ENCODE measurements at regions not wholly inside any gene's neighbourhood (a gene's known extent, or its start where the extent isn't known, plus 50 kb on each side); places are given as distances from the start of the nearest gene placed in this dataset.

DNA sequence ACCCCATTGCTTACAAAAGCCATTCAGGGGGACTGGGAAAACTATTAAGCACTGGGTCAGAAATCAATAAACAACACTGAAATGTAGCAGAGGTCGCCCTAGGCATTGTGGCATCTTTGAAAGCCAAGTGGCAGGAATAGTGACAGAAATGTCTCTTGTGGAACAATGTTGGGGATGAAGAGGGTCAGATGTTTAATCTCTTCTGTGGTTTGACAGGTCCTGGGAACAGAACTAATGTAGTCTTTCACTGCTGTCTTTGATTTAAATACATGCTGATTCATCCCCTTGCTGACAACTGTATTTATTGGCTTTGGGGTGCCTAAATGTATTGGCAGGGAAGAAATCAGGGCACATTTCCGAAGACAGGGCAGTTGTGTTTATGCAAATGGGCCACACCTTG is 194.8 kb downstream of the ATG4C start:
- Histone ChIP-seq H3K9me3 (no peaks in the 10 kb centered on the region), H3K36me3 (no peaks in the 10 kb centered on the region), H3K27me3 (peaks cover 0 to 3% (median 0%) of the 10 kb centered on the region in 9 donors), H3K27ac (no peak overlapping the region), H3K4me1 (no peaks in the 10 kb centered on the region), H3K4me3 (no peak overlapping the region)
- TF ChIP-seq, protein P1, sequence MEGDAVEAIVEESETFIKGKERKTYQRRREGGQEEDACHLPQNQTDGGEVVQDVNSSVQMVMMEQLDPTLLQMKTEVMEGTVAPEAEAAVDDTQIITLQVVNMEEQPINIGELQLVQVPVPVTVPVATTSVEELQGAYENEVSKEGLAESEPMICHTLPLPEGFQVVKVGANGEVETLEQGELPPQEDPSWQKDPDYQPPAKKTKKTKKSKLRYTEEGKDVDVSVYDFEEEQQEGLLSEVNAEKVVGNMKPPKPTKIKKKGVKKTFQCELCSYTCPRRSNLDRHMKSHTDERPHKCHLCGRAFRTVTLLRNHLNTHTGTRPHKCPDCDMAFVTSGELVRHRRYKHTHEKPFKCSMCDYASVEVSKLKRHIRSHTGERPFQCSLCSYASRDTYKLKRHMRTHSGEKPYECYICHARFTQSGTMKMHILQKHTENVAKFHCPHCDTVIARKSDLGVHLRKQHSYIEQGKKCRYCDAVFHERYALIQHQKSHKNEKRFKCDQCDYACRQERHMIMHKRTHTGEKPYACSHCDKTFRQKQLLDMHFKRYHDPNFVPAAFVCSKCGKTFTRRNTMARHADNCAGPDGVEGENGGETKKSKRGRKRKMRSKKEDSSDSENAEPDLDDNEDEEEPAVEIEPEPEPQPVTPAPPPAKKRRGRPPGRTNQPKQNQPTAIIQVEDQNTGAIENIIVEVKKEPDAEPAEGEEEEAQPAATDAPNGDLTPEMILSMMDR (IDR thresholded peaks at IDR 0.05) = no peak
- no peak for TF ChIP-seq POLR2A (IDR thresholded peaks at IDR 0.05)
- intact Hi-C loops (cut with DNase I) = loop anchor here in 3 of 10 donors (10.0 kb wide), 3 partner anchors 86 to 466 kb away; no protein-coding TSS in a partner anchor
- 62 to 74% (median 73%) methylated on average over 2 of the region's 2 CpGs for WGBS, 4 donors
- DNase-seq (no peak), ATAC-seq (no peak)

DNA sequence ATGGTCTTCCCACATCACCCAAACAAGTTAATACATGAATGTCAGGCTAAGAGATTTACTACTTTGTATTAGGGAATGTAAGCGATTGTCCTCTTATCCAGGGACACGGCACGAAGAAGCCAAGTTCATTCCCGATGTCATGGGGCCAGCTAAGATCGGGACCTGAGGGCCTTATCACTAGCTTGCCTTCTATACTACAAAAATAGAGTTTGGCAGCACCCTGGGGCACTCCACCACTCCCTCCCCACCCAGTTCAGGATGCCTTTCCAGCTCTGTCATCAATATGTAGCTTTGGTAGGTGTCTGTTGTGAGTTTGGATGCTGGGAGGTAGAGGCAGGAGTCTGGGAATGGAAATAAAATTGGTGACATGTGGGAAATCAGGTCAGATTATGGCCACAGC is 197.5 kb downstream of the ATG4C start:
- Histone ChIP-seq H3K36me3 (no peaks in the 10 kb centered on the region), H3K4me1 (no peaks in the 10 kb centered on the region), H3K27me3 (peaks cover 0 to 3% (median 0%) of the 10 kb centered on the region in 9 donors), H3K27ac (no peak overlapping the region), H3K4me3 (no peak overlapping the region), H3K9me3 (no peaks in the 10 kb centered on the region)
- ATAC-seq (peak; percentile 77 to 94 (median 88)), DNase-seq (peak in 4 of 5 donors; percentile 25 to 39 (median 30))
- WGBS, 4 donors = 54 to 80% (median 66%) methylated on average over 5 of the region's 5 CpGs
- intact Hi-C loops (cut with DNase I) = no loop called here
- TF ChIP-seq, protein P1 (IDR thresholded peaks at IDR 0.05) = no peak
- no peak for TF ChIP-seq POLR2A (IDR thresholded peaks at IDR 0.05)

DNA sequence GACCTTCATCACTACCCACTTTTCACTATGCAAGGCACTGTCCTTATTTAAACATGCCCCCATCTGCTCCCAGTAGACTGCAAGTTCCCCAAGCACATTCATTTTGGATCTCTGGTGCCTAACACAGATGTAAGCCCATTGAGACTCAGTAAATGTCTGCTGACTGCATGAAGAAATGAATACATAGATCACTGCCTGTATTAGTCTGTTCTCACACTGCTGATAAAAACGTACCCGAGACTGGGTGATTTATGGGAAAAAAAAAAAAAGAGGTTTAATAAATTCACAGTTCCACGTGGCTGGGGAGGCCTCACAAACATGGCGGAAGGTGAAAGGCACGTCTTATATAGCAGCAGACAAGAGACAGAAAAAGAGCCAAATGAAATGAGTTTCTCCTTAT is 204.9 kb downstream of the ATG4C start:
- no peak for DNase-seq
- no peak overlapping the region for H3K4me3 ChIP-seq
- 73 to 85% (median 78%) methylated on average over 5 of the region's 5 CpGs for WGBS, 4 donors
- H3K9me3 ChIP-seq = no peaks in the 10 kb centered on the region
- intact Hi-C loops (cut with DNase I) = no loop called here
- H3K4me1 ChIP-seq = no peaks in the 10 kb centered on the region
- H3K27me3 ChIP-seq = peaks cover 0 to 12% (median 0%) of the 10 kb centered on the region in 9 donors
- TF ChIP-seq POLR2A (IDR thresholded peaks at IDR 0.05) = no peak
- TF ChIP-seq, protein P1 (IDR thresholded peaks at IDR 0.05) = no peak
- H3K27ac ChIP-seq = no peak overlapping the region
- ATAC-seq = no peak
- no peaks in the 10 kb centered on the region for H3K36me3 ChIP-seq

DNA sequence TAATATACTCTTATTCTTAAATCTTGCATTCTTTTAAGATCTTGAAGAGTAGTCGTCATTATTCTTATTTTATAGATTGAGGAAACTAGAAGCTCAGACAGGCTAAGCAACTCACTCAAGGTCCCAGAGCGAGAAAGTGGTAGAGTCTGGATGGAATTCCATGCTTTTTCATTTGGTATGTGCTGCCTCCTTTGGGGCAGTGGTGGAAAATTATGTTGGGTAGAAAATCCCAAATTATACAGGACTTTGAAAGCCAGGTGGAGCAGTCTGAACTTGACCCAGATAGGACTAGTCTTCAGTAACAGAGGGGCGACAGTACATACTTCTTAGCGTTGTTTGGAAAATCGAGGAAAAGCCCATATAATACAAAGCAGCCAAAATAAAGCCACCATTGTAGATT is 205.6 kb downstream of the ATG4C start:
- intact Hi-C loops (cut with DNase I) = no loop called here
- ATAC-seq = no peak
- no peaks in the 10 kb centered on the region for H3K9me3 ChIP-seq
- no peak for TF ChIP-seq POLR2A (IDR thresholded peaks at IDR 0.05)
- TF ChIP-seq, protein P1 (IDR thresholded peaks at IDR 0.05) = no peak
- 82 to 89% (median 87%) methylated on average over 5 of the region's 5 CpGs for WGBS, 4 donors
- H3K27me3 ChIP-seq = peaks cover 0 to 12% (median 0%) of the 10 kb centered on the region in 9 donors
- no peaks in the 10 kb centered on the region for H3K36me3 ChIP-seq
- DNase-seq = no peak
- no peak overlapping the region for H3K27ac ChIP-seq
- H3K4me3 ChIP-seq = no peak overlapping the region
- H3K4me1 ChIP-seq = no peaks in the 10 kb centered on the region
